ENCODE measurements at regions not wholly inside any gene's neighbourhood (a gene's known extent, or its start where the extent isn't known, plus 50 kb on each side); places are given as distances from the start of the nearest gene placed in this dataset.

- H3K4me3 ChIP-seq (ENCODE audit: low read depth, low read length) = no peak overlapping the region
- intact Hi-C loops (cut with micrococcal nuclease; ENCODE audit: unreplicated experiment) = no loop called here
- no peaks in the 10 kb centered on the region for H3K27me3 ChIP-seq (replicated peaks; ENCODE audit: control insufficient read depth, insufficient read depth, low read length)
- no peak for TF ChIP-seq CTCF (IDR thresholded peaks at IDR 0.05; ENCODE audit: insufficient read depth in 1 of 2, low read depth in 1 of 2, low read length in 1 of 2, severe bottlenecking in 1 of 2, unreplicated experiment in 1 of 2)
- peaks cover 12% of the 10 kb centered on the region for H3K4me1 ChIP-seq
- Mint-ChIP-seq H3K4me3 (ENCODE audit: unreplicated experiment) (no peak overlapping the region), H3K27ac (ENCODE audit: unreplicated experiment) (no peak overlapping the region), H3K36me3 (ENCODE audit: insufficient read depth, unreplicated experiment) (peaks cover 16% of the 10 kb centered on the region), H3K9me3 (ENCODE audit: unreplicated experiment) (no peaks in the 10 kb centered on the region), H3K27me3 (ENCODE audit: insufficient read depth, unreplicated experiment) (no peaks in the 10 kb centered on the region), H3K4me1 (ENCODE audit: low read depth, unreplicated experiment) (peaks cover 30% of the 10 kb centered on the region)
- ChIA-PET CTCF (no interaction called here), POLR2A (no interaction called here)
- DNase-seq = no peak
- BruUV-seq (replicated peaks) = no TSS peak
- H3K36me3 ChIP-seq (ENCODE audit: control insufficient read depth, insufficient read depth, low read length) = no peaks in the 10 kb centered on the region
- H3K9me3 ChIP-seq = no peaks in the 10 kb centered on the region
These were observed 454.1 kb downstream of the SOX9 start for GRCh38 chr17:72574675-72575510.

GRCh38 chr17:72575542-72576233 is 454.9 kb downstream of the SOX9 start:
- CTCF ChIA-PET = no interaction called here
- no peak for TF ChIP-seq CTCF (IDR thresholded peaks at IDR 0.05; ENCODE audit: insufficient read depth in 1 of 2, low read depth in 1 of 2, low read length in 1 of 2, severe bottlenecking in 1 of 2, unreplicated experiment in 1 of 2)
- DNase-seq = no peak
- Mint-ChIP-seq H3K4me3 (ENCODE audit: unreplicated experiment) (no peak overlapping the region), H3K27me3 (ENCODE audit: insufficient read depth, unreplicated experiment) (no peaks in the 10 kb centered on the region), H3K4me1 (ENCODE audit: low read depth, unreplicated experiment) (peaks cover 37% of the 10 kb centered on the region), H3K27ac (ENCODE audit: unreplicated experiment) (no peak overlapping the region), H3K9me3 (ENCODE audit: unreplicated experiment) (no peaks in the 10 kb centered on the region), H3K36me3 (ENCODE audit: insufficient read depth, unreplicated experiment) (peaks cover 16% of the 10 kb centered on the region)
- intact Hi-C loops (cut with micrococcal nuclease; ENCODE audit: unreplicated experiment) = no loop called here
- POLR2A ChIA-PET = no interaction called here
- H3K4me3 ChIP-seq (ENCODE audit: low read depth, low read length) = no peak overlapping the region
- no peaks in the 10 kb centered on the region for H3K36me3 ChIP-seq (ENCODE audit: control insufficient read depth, insufficient read depth, low read length)
- H3K27me3 ChIP-seq (replicated peaks; ENCODE audit: control insufficient read depth, insufficient read depth, low read length) = no peaks in the 10 kb centered on the region
- no peaks in the 10 kb centered on the region for H3K9me3 ChIP-seq
- no TSS peak for BruUV-seq (replicated peaks)
- peaks cover 20% of the 10 kb centered on the region for H3K4me1 ChIP-seq

- Histone ChIP-seq H3K4me3 (ENCODE audit: low read depth, low read length) (no peak overlapping the region), H3K36me3 (ENCODE audit: control insufficient read depth, insufficient read depth, low read length) (no peaks in the 10 kb centered on the region), H3K9me3 (no peaks in the 10 kb centered on the region), H3K27me3 (replicated peaks; ENCODE audit: control insufficient read depth, insufficient read depth, low read length) (no peaks in the 10 kb centered on the region), H3K4me1 (peaks cover 25% of the 10 kb centered on the region)
- TF ChIP-seq CTCF (IDR thresholded peaks at IDR 0.05; ENCODE audit: insufficient read depth in 1 of 2, low read depth in 1 of 2, low read length in 1 of 2, severe bottlenecking in 1 of 2, unreplicated experiment in 1 of 2) = no peak
- BruUV-seq (replicated peaks) = no TSS peak
- POLR2A ChIA-PET = interaction anchor here (1.1 kb wide), 1 partner anchor 17 kb away, joined by 3 read pairs; no protein-coding TSS in a partner anchor
- no peak for DNase-seq
- CTCF ChIA-PET = no interaction called here
- Mint-ChIP-seq H3K27me3 (ENCODE audit: insufficient read depth, unreplicated experiment) (no peaks in the 10 kb centered on the region), H3K4me1 (ENCODE audit: low read depth, unreplicated experiment) (peaks cover 42% of the 10 kb centered on the region), H3K9me3 (ENCODE audit: unreplicated experiment) (no peaks in the 10 kb centered on the region), H3K27ac (ENCODE audit: unreplicated experiment) (no peak overlapping the region), H3K36me3 (ENCODE audit: insufficient read depth, unreplicated experiment) (peaks cover 16% of the 10 kb centered on the region), H3K4me3 (ENCODE audit: unreplicated experiment) (no peak overlapping the region)
- intact Hi-C loops (cut with micrococcal nuclease; ENCODE audit: unreplicated experiment) = no loop called here
These were observed 455.5 kb downstream of the SOX9 start for GRCh38 chr17:72576289-72576759.

Measured in Caco-2 (cell line).